Activated CD8-positive, alpha-beta T cell treated with anti-CD3 and anti-CD28 coated beads for 36 hours (primary cell): ENCODE measurements at regions not wholly inside any gene's neighbourhood (a gene's known extent, or its start where the extent isn't known, plus 50 kb on each side); places are given as distances from the start of the nearest gene placed in this dataset.

Experiments
- ATAC-seq: fragments of 200-7000 bp; cut with Tn5 transposase; one replicate; pipeline ENCODE4 v1.10.0; 2021; ENCODE audit warnings: mild to moderate bottlenecking, moderate library complexity
- CTCF ChIA-PET: fragments of 350-600 bp; sonication (Branson Sonifier 250); formaldehyde crosslinking; loops from one replicate; lab custom pipeline; 2021; ENCODE audit warnings: antibody characterized with exemption; lab: Charles Lee
- POLR2A ChIA-PET: fragments of 350-600 bp; sonication (Branson Sonifier 250); formaldehyde crosslinking; loops from one replicate; lab custom pipeline; 2021; ENCODE audit warnings: antibody characterized with exemption; lab: Charles Lee
- DNase-seq: peaks from one replicate; pipeline ENCODE4 v3.0.0-alpha.2; 2020
- H3K27ac Mint-ChIP-seq: one replicate; pipeline ENCODE4 v1.8.0; 2021; ENCODE audit warnings: mild to moderate bottlenecking, mixed read lengths
- H3K27me3 Mint-ChIP-seq: one replicate; pipeline ENCODE4 v1.8.0; 2021; ENCODE audit warnings: mixed read lengths
- H3K36me3 Mint-ChIP-seq: one replicate; pipeline ENCODE4 v1.8.0; 2021; ENCODE audit warnings: low read depth, mixed read lengths
- H3K4me1 Mint-ChIP-seq: one replicate; pipeline ENCODE4 v1.8.0; 2021; ENCODE audit warnings: low read depth, mixed read lengths
- H3K4me3 Mint-ChIP-seq: one replicate; pipeline ENCODE4 v1.8.0; 2021; ENCODE audit warnings: mild to moderate bottlenecking, moderate library complexity, mixed read lengths
- H3K9me3 Mint-ChIP-seq: one replicate; pipeline ENCODE4 v1.8.0; 2021; ENCODE audit warnings: mixed read lengths
- intact Hi-C: fragments of 100-400 bp; cut with micrococcal nuclease; formaldehyde crosslinking; loops from one replicate; pipeline ENCODE4 v1.10.0; 2022
- TF ChIP-seq, protein P1 (sequence below): fragments of 200-600 bp; IDR thresholded peaks from one replicate; pipeline ENCODE4 v1.8.0; 2022; ENCODE audit warnings: antibody characterized with exemption, mild to moderate bottlenecking

DNA sequence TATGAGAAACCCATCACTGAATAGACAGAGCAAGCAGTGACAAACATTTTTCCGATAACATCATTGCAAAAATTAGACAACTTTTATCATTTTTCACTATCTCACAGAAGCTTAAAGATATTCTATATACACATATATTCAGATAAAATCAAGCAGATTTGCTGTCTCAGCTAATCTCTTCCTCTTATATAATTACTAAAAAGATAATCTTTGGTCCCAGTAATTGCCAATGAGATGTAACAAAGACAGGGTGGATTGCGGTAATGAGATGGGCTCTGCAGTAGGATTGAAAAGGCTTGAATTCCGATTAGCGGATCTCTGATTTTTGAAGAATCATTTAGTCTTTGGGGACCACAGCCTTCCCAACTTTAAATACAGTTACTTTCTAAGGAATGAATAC, 63.5 kb downstream of the SYT4 start:
- no peaks in the 10 kb centered on the region for H3K36me3 Mint-ChIP-seq
- CTCF ChIA-PET: no interaction called here
- H3K4me3 Mint-ChIP-seq: no peak overlapping the region
- H3K9me3 Mint-ChIP-seq: peaks cover 4% of the 10 kb centered on the region
- H3K27me3 Mint-ChIP-seq: no peaks in the 10 kb centered on the region
- TF ChIP-seq, protein P1, sequence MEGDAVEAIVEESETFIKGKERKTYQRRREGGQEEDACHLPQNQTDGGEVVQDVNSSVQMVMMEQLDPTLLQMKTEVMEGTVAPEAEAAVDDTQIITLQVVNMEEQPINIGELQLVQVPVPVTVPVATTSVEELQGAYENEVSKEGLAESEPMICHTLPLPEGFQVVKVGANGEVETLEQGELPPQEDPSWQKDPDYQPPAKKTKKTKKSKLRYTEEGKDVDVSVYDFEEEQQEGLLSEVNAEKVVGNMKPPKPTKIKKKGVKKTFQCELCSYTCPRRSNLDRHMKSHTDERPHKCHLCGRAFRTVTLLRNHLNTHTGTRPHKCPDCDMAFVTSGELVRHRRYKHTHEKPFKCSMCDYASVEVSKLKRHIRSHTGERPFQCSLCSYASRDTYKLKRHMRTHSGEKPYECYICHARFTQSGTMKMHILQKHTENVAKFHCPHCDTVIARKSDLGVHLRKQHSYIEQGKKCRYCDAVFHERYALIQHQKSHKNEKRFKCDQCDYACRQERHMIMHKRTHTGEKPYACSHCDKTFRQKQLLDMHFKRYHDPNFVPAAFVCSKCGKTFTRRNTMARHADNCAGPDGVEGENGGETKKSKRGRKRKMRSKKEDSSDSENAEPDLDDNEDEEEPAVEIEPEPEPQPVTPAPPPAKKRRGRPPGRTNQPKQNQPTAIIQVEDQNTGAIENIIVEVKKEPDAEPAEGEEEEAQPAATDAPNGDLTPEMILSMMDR: no peak
- ATAC-seq (no peak), DNase-seq (no peak)
- POLR2A ChIA-PET: no interaction called here
- H3K4me1 Mint-ChIP-seq: no peaks in the 10 kb centered on the region
- intact Hi-C loops: no loop called here
- H3K27ac Mint-ChIP-seq: no peak overlapping the region

DNA sequence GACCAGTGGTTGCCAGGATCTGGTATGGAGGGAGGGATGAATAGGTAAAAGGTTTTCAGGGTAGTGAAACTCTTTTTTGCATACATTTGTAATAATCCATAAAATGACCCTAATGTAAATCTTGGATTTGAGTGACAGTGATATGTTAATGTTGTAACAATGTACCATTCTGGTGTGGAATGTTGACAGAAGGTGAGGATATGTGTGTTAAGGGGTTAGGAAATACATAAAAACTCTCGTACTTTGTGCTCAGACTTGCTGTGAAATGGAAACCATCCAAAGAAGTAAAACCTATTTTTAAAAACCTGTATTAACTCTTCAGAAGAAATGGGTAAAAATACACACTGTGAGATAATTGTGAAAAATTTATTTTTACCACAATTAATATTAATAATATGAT, 66.2 kb downstream of the SYT4 start:
- no peaks in the 10 kb centered on the region for H3K4me1 Mint-ChIP-seq
- no peak for ATAC-seq
- H3K27ac Mint-ChIP-seq: no peak overlapping the region

DNA sequence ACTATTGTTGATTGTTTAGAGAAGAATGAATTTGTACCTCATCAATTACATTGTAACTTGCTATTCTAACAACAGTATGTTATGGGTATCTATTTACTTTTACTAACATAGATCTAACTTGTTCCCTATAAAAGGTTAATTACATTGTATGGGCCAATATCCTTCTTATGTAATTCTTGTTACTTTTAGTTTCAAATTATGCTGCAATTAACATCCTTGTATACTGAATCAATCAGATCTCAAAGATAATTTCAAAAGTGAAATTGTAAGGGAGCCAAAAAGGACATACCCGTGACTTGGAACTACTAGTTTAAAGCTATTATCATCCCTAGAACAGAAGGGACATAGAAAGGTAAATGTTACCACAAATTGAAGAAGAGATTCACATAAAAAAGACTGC, 79.9 kb upstream of the RIT2 start:
- Mint-ChIP-seq H3K4me3 (no peak overlapping the region), H3K4me1 (no peaks in the 10 kb centered on the region), H3K36me3 (no peaks in the 10 kb centered on the region), H3K9me3 (peaks cover 4% of the 10 kb centered on the region), H3K27ac (no peak overlapping the region), H3K27me3 (no peaks in the 10 kb centered on the region)
- DNase-seq (no peak), ATAC-seq (no peak)
- CTCF ChIA-PET: no interaction called here
- intact Hi-C loops: no loop called here
- TF ChIP-seq, protein P1: no peak
- POLR2A ChIA-PET: no interaction called here

More for the DNA sequence above, 66.2 kb downstream of the SYT4 start:
- no peak for DNase-seq
- Mint-ChIP-seq H3K9me3 (peaks cover 1% of the 10 kb centered on the region), H3K4me3 (no peak overlapping the region), H3K36me3 (no peaks in the 10 kb centered on the region), H3K27me3 (no peaks in the 10 kb centered on the region)
- ChIA-PET CTCF (no interaction called here), POLR2A (no interaction called here)
- intact Hi-C loops: no loop called here
- TF ChIP-seq, protein P1: no peak

DNA sequence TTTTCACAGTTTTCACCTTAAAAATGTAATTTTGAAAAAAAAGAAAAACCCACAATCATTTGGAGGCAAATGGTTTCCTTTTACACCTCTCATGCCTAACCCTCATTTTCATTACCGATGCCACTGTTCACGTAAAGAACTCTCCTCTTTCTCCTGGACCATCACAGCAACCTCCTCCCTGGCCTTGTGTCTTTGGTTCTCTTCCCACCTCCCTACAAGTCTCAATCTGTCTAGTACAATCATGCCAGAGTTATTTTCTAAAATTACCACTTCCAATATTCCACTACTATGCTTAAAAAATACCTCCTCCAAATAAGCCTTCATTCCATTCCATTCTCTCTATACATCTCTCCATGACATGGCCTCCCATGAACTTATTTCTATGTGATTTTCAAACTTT, 77.9 kb upstream of the RIT2 start:
- DNase-seq: no peak
- H3K4me1 Mint-ChIP-seq: no peaks in the 10 kb centered on the region
- TF ChIP-seq, protein P1: no peak
- no peaks in the 10 kb centered on the region for H3K27me3 Mint-ChIP-seq
- no peaks in the 10 kb centered on the region for H3K36me3 Mint-ChIP-seq
- ATAC-seq: no peak
- intact Hi-C loops: no loop called here
- no peak overlapping the region for H3K27ac Mint-ChIP-seq
- POLR2A ChIA-PET: no interaction called here
- peaks cover 5% of the 10 kb centered on the region for H3K9me3 Mint-ChIP-seq
- no peak overlapping the region for H3K4me3 Mint-ChIP-seq
- CTCF ChIA-PET: no interaction called here

DNA sequence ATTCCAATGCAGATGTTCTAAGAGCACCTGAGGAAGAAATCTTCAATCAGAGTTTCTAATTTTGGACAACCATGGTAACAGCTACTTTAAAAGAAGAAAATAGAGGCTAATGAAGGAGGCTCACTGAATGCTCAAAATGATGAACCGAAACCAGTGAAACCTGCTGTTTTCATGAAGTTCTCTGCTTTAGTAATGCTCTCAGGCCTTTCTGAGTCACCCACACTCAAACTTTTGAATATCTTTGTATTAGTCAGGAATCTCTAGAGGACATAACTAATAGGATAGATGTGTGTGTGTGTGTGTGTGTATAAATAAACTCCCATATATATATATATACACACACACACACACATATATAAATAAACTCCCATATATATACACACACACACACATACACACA, 76.9 kb upstream of the RIT2 start:
- Mint-ChIP-seq H3K27me3 (no peaks in the 10 kb centered on the region), H3K4me3 (no peak overlapping the region), H3K27ac (no peak overlapping the region), H3K4me1 (no peaks in the 10 kb centered on the region), H3K36me3 (no peaks in the 10 kb centered on the region), H3K9me3 (peaks cover 5% of the 10 kb centered on the region)
- ATAC-seq (no peak), DNase-seq (no peak)
- CTCF ChIA-PET: no interaction called here
- intact Hi-C loops: no loop called here
- POLR2A ChIA-PET: no interaction called here
- TF ChIP-seq, protein P1: no peak
